ENCODE measurements at regions not wholly inside any gene's neighbourhood (a gene's known extent, or its start where the extent isn't known, plus 50 kb on each side); places are given as distances from the start of the nearest gene placed in this dataset.

GRCh38 chr10:44689368-44689767 is 221.8 kb upstream of the TMEM72 start:
- DNase-seq: no peak

DNA sequence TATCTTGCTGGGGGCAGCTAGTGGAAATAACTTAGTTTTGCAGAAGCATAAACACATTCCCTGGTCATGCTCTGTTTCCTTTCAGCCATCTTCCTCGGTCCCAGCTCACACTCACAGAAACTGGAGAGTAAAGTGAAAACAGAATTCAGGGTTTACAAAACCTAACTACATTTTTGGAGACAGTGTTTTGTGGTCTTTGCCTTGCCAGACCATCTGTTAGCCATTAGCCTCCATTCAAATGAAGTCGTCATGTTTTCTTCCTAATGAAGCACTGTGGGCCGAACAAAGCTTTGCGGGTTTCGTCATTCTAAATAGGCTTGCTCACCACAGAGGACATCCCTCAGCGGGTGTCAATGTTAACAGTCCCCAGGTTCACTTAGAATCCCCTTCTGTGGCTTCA is 214.6 kb upstream of the TMEM72 start:
- DNase-seq: no peak

DNA sequence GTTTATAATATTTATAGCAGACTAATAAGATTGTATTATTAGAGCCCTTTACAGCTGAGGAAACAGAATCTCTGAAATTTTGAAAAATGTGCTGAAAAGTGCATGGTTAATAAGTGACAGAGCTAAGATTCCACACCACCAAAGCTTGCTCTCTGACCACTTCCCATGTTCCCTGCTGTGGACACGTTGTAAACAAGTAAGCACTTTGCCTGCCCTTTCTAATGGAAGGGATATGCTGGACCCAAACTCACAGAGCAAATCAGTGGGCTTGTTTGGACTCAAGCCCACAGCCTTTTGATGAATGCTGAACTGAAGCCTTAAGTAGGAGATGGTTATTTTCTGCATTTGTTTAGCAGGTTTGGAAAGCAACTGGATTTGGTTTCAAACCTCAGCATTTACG is 214.0 kb upstream of the TMEM72 start:
- no peak for DNase-seq

DNA sequence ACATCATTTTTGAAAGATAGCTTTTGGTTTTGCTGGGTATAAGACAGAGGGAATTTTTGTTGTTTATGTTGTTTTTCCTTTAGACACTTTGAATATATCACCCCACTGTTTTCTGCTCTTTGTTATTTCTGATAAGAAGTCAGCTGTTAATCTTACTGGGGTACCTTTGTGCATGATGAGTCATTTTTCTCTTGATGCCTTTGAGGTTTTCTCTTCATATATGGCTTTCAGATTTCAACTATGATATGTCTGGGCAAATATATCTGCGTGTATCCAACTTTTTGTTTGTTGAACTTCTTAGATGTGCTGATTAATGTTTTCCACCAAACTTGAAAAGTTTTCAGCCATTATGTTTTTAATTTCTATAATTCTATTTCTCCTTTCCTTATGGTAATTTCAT is 208.6 kb upstream of the TMEM72 start:
- DNase-seq: no peak

GRCh38 chr10:44703241-44704155 is 207.6 kb upstream of the TMEM72 start:
- no peak for DNase-seq

GRCh38 chr10:44704616-44705015 is 206.5 kb upstream of the TMEM72 start:
- DNase-seq: no peak

GRCh38 chr10:44706745-44707144 is 204.4 kb upstream of the TMEM72 start:
- no peak for DNase-seq

- no peak for DNase-seq
Observed at GRCh38 chr10:44713307-44713706, 197.8 kb upstream of the TMEM72 start.

- DNase-seq: no peak
Observed at GRCh38 chr10:44714451-44714850, 196.7 kb upstream of the TMEM72 start.

- no peak for DNase-seq
Observed at GRCh38 chr10:44715136-44715535, 196.0 kb upstream of the TMEM72 start.

- no peak for DNase-seq
Observed at GRCh38 chr10:44716470-44717015, 194.6 kb upstream of the TMEM72 start.

GRCh38 chr10:44723082-44723481 is 188.1 kb upstream of the TMEM72 start:
- no peak for DNase-seq

- no peak for DNase-seq
Observed at GRCh38 chr10:44723619-44724325, 187.4 kb upstream of the TMEM72 start.

DNA sequence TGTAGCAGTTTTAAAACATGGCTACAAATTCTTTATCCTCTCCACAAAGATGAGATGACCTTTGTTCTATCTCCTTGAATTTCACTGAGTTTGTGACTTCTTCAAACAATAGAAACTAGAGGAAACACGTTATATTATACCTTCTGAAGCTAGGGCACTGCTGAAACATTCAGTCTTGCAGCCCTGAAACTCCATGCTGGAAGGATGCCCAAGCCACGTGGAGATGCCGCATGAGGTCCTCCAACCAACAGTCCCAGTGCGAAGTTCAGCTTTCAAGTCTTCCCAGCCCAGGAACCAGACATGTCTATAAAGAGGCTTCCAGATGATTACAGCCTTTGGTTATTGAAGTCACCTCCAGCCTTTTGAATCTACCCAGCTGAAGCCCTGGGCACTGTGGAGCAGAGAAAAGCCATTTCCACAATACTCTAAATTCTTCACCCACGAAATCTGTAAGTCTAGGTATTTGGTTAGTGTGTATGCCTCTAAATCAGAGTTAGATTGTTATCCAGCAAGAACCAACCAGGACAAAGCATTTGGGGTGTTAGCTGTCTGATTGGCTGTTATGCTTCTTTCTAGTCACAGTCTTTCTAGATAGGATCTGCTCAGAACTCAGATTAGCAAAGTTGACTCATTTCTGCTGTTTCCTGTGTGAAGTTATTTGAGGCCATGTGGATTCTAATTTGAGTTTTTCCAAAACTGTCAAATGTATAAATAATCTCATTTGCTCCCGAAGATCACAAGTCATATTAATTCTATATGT is 186.5 kb upstream of the TMEM72 start:
- DNase-seq: no peak

DNA sequence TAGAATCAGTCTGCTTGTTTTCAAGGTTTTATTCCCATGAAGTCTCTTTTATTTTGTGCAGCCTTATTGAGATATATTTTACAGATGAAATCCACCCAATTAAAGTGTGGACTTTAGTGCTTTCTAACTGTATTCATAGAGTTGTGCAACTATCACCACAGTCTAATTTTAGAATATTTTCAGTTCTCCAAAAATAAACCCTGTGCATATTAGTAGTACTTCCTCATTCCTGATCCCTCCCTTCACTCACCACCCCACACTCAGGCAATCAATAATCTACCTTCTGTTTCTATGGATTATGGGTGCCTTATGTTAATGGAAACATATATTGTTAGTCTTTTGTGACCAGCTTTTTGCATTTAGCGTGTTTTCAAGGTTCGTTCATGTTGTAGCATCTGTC is 185.7 kb upstream of the TMEM72 start:
- no peak for DNase-seq

- no peak for DNase-seq
Observed at GRCh38 chr10:44731283-44731682, 179.9 kb upstream of the TMEM72 start.

DNA sequence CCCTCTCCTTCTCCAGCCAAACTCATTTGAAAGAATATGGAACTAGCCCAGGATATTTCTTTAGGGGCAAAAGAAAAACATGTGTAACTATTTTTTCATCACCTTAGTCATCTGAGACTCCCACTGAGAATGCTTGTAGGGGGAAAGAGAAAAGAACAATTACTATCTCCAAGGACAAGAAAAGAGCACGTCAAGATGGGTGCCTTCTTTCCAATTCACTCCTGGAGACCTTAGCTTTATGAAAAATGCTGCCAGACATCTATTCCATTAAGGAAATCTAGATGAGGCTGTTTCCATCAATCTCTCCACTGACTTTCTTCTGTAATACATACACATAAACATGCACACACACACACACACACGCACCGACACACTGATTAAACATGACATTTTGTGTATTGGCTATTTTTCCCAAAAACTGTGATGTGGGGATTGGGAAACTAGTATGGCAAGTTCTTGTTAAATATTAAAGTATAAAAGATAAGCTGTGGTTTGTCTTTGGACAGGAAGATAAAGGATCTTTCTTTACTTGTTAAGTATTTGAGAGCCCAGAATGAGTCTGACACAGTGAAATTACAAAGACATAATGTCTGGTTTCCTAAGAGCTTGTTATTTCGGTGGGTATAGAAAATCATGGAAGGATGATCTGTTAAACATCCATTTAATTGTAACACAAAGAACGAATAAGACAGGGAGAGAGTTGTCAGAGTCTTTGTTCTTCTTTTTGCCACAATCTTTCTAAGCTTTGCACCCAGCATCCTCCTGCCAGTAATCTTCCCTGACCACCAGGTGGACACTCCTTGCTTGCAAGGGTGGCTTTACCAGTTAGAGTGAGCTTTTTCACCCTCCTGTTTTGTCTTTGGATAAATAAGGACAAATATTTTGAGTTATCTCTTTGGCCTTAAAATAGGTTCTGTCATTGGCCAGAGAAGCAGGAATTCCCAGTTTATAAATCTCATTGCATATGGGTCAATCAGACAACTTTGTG is 177.3 kb upstream of the TMEM72 start:
- no peak for DNase-seq

- DNase-seq: no peak
Observed at GRCh38 chr10:44742248-44742647, 168.9 kb upstream of the TMEM72 start.

DNA sequence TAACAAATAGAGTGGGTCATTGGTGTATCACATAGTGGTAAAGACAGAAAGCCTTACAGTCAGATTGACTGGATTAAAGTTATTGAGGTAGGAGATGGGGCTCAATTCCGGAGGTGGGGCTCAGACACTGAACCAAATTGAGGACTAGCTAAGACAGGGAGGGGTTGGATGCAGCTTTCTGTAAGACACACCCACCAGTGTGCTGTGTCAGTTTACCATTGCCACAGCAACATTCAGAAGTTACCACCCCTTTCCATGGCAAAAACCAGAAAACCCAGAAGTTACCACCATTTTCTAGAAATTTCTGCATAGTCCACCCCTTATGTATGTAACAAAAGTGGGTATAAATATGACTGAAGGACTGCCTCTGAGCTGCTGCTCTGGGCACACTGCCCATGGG is 167.6 kb upstream of the TMEM72 start:
- DNase-seq: no peak

DNA sequence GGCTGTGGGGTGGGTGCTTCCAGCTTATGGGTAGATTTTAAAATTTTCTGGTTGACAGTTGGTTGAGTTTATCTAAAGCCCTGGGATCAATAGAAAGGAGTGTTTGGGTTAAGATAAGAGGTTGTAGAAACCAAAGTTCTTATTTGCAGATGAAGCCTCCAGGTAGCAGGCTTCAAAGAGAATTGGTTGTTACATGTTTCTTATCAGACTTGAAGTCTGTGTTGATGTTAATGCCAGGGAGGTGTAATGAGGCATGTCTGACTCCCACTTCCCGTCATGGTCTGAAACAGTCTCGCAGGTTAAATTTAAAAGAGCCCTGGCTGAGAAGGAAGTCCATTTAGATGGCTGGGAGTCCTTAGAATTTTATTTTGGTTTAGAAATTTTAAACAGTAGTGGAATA is 165.2 kb upstream of the TMEM72 start:
- no peak for DNase-seq

GRCh38 chr10:44747593-44748172 is 163.5 kb upstream of the TMEM72 start:
- no peak for DNase-seq

DNA sequence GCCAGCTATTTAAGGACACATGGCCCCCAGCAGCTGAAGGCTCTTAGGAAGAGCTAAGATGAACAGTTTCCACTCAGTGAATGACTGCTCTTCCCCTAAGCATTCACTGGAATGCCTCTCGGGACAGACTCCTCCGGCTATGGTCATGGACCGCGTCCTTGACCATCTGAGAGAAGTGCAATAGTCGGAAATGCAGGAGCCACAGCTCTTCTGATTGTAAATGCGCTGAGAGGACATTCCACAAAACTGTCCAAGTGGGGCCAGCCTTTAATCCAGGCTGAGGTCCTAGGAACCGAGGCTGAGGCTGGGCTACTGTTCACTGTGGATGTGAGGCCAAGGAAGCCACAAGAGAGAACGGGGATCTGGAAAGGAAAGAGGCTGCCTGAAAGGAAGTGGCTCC is 162.0 kb upstream of the TMEM72 start:
- no peak for DNase-seq
